ENCODE measurements at regions not wholly inside any gene's neighbourhood (a gene's known extent, or its start where the extent isn't known, plus 50 kb on each side); places are given as distances from the start of the nearest gene placed in this dataset.

DNA sequence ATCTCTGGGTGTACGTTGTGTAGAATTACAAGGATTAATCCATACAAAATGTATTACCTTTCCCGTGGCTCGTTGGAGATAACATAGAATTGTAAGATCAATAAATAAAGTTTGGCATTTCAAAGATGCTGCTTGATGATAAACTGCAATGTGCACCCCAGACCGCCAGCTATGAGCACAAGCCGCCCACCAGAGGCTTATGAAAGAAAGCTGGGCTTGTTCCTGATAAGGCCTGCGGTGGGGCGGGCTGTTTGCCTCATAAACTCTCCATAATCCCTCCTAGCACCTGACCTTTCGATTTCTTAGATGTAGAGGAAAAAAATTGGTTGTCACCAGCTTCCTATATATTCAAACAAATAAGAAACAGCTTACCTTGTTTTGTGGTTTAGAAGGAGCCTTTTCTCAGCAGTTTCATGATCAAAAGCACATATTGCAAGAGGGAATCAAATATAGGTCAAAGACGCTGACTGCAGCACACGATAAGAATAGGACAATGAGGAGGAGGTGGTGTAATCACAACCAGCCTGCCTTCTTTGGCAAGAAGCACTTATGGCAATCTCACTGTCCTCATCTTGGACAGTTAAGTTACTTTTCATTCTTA, 293.6 kb downstream of the RMST start:
- no peak overlapping the region for H3K4me3 ChIP-seq (ENCODE audit: low read length)
- 20% methylated on average over 1 of the region's 10 CpGs for WGBS (ENCODE audit: insufficient coverage, low lambda C conversion rate)
- no peaks in the 10 kb centered on the region for H3K27me3 ChIP-seq (ENCODE audit: control insufficient read depth, insufficient read depth, low read length)
- peak in 1 of 2 donors; percentile 65 for DNase-seq
- peak overlapping the region; percentile 30 for H3K27ac ChIP-seq (ENCODE audit: low read length)
- no peaks in the 10 kb centered on the region for H3K9me3 ChIP-seq (ENCODE audit: control insufficient read depth, low read depth, low read length)
- peaks cover 5% of the 10 kb centered on the region for H3K4me1 ChIP-seq (ENCODE audit: control insufficient read depth, insufficient read depth, low read length)
- H3K36me3 ChIP-seq (ENCODE audit: control insufficient read depth, insufficient read depth, low read length), result no peaks in the 10 kb centered on the region

GRCh38 chr12:97756741-97757140, 294.1 kb downstream of the RMST start:
- no peaks in the 10 kb centered on the region for H3K9me3 ChIP-seq (ENCODE audit: control insufficient read depth, low read depth, low read length)
- H3K4me1 ChIP-seq (ENCODE audit: control insufficient read depth, insufficient read depth, low read length), result peaks cover 5% of the 10 kb centered on the region
- no peak overlapping the region for H3K27ac ChIP-seq (ENCODE audit: low read length)
- WGBS (ENCODE audit: insufficient coverage, low lambda C conversion rate), result 100% methylated on average over 1 of the region's 2 CpGs
- DNase-seq, result no peak
- no peak overlapping the region for H3K4me3 ChIP-seq (ENCODE audit: low read length)
- H3K27me3 ChIP-seq (ENCODE audit: control insufficient read depth, insufficient read depth, low read length), result no peaks in the 10 kb centered on the region
- no peaks in the 10 kb centered on the region for H3K36me3 ChIP-seq (ENCODE audit: control insufficient read depth, insufficient read depth, low read length)

- no peak overlapping the region for H3K27ac ChIP-seq (ENCODE audit: low read length)
Measured at GRCh38 chr12:97757481-97758193, 295.0 kb downstream of the RMST start.

DNA sequence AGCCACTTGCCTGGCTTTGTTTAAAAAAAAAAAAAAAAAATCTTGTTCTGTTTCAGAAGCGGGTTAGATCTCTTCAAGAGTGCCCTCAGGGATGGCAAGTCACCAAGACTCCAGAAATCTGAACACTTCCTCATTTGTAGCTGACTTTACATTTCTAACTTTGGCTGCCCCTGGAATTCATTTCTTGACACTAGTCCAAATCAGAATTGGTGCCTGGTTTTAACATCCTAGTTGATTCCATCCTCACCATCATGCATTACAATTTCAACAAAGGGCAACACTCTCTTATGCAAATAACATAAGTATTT, 295.5 kb downstream of the RMST start:
- Histone ChIP-seq H3K9me3 (ENCODE audit: control insufficient read depth, low read depth, low read length) (no peaks in the 10 kb centered on the region), H3K36me3 (ENCODE audit: control insufficient read depth, insufficient read depth, low read length) (no peaks in the 10 kb centered on the region), H3K4me1 (ENCODE audit: control insufficient read depth, insufficient read depth, low read length) (peaks cover 5% of the 10 kb centered on the region), H3K27me3 (ENCODE audit: control insufficient read depth, insufficient read depth, low read length) (no peaks in the 10 kb centered on the region), H3K27ac (ENCODE audit: low read length) (peak overlapping the region; percentile 28), H3K4me3 (ENCODE audit: low read length) (no peak overlapping the region)
- DNase-seq, result no peak
- no CpG with 5 or more reads among the region's 1 CpG for WGBS (ENCODE audit: insufficient coverage, low lambda C conversion rate)

More at GRCh38 chr12:97757481-97758193, 295.0 kb downstream of the RMST start:
- H3K9me3 ChIP-seq (ENCODE audit: control insufficient read depth, low read depth, low read length), result no peaks in the 10 kb centered on the region
- no peak overlapping the region for H3K4me3 ChIP-seq (ENCODE audit: low read length)
- H3K36me3 ChIP-seq (ENCODE audit: control insufficient read depth, insufficient read depth, low read length), result no peaks in the 10 kb centered on the region
- WGBS (ENCODE audit: insufficient coverage, low lambda C conversion rate), result 75% methylated on average over 4 of the region's 6 CpGs
- no peaks in the 10 kb centered on the region for H3K27me3 ChIP-seq (ENCODE audit: control insufficient read depth, insufficient read depth, low read length)
- peak; percentile 72 to 85 for DNase-seq
- peaks cover 5% of the 10 kb centered on the region for H3K4me1 ChIP-seq (ENCODE audit: control insufficient read depth, insufficient read depth, low read length)

- no peaks in the 10 kb centered on the region for H3K9me3 ChIP-seq (ENCODE audit: control insufficient read depth, low read depth, low read length)
- peak overlapping the region; percentile 28 for H3K27ac ChIP-seq (ENCODE audit: low read length)
- H3K36me3 ChIP-seq (ENCODE audit: control insufficient read depth, insufficient read depth, low read length), result no peaks in the 10 kb centered on the region
- no peaks in the 10 kb centered on the region for H3K27me3 ChIP-seq (ENCODE audit: control insufficient read depth, insufficient read depth, low read length)
- peak in 1 of 2 donors; percentile 31 for DNase-seq
- H3K4me3 ChIP-seq (ENCODE audit: low read length), result no peak overlapping the region
- no CpG with 5 or more reads among the region's 1 CpG for WGBS (ENCODE audit: insufficient coverage, low lambda C conversion rate)
- peaks cover 5% of the 10 kb centered on the region for H3K4me1 ChIP-seq (ENCODE audit: control insufficient read depth, insufficient read depth, low read length)
Measured at GRCh38 chr12:97758586-97758985, 296.0 kb downstream of the RMST start.

- H3K36me3 ChIP-seq (ENCODE audit: control insufficient read depth, insufficient read depth, low read length), result no peaks in the 10 kb centered on the region
- no peak for DNase-seq
- H3K27ac ChIP-seq (ENCODE audit: low read length), result no peak overlapping the region
- no peaks in the 10 kb centered on the region for H3K9me3 ChIP-seq (ENCODE audit: control insufficient read depth, low read depth, low read length)
- no peaks in the 10 kb centered on the region for H3K27me3 ChIP-seq (ENCODE audit: control insufficient read depth, insufficient read depth, low read length)
- WGBS (ENCODE audit: insufficient coverage, low lambda C conversion rate), result no CpG with 5 or more reads among the region's 3 CpGs
- H3K4me1 ChIP-seq (ENCODE audit: control insufficient read depth, insufficient read depth, low read length), result peaks cover 5% of the 10 kb centered on the region
- no peak overlapping the region for H3K4me3 ChIP-seq (ENCODE audit: low read length)
Measured at GRCh38 chr12:97760601-97761000, 298.0 kb downstream of the RMST start.

- no peak for DNase-seq
- Histone ChIP-seq H3K36me3 (ENCODE audit: control insufficient read depth, insufficient read depth, low read length) (no peaks in the 10 kb centered on the region), H3K27me3 (ENCODE audit: control insufficient read depth, insufficient read depth, low read length) (no peaks in the 10 kb centered on the region), H3K9me3 (ENCODE audit: control insufficient read depth, low read depth, low read length) (no peaks in the 10 kb centered on the region), H3K4me1 (ENCODE audit: control insufficient read depth, insufficient read depth, low read length) (no peaks in the 10 kb centered on the region), H3K4me3 (ENCODE audit: low read length) (no peak overlapping the region), H3K27ac (ENCODE audit: low read length) (no peak overlapping the region)
- WGBS (ENCODE audit: insufficient coverage, low lambda C conversion rate), result 90% methylated on average over 2 of the region's 6 CpGs
Measured at GRCh38 chr12:97763113-97763512, 300.5 kb downstream of the RMST start.

DNA sequence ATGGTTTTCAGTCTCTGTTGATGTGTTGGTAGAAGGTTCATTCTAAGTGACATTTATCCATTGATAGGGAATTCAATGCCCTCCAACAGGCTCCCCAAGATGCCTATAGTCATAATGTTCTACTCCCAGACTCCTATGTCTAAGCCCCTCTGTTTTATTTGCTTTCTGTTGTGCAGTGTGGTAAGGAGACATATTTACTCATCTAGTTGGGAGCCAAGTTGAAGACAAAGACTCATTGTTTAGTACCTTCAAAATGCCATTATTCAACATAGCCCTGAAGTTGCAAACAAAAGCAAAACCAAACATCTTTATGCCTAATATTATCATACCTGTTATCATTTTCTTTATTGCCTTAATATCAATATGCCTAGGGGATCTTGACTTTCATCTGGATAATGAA, 302.1 kb downstream of the RMST start:
- H3K27ac ChIP-seq (ENCODE audit: low read length), result no peak overlapping the region
- no peaks in the 10 kb centered on the region for H3K27me3 ChIP-seq (ENCODE audit: control insufficient read depth, insufficient read depth, low read length)
- no peaks in the 10 kb centered on the region for H3K9me3 ChIP-seq (ENCODE audit: control insufficient read depth, low read depth, low read length)
- no peak for DNase-seq
- no peaks in the 10 kb centered on the region for H3K36me3 ChIP-seq (ENCODE audit: control insufficient read depth, insufficient read depth, low read length)
- no peaks in the 10 kb centered on the region for H3K4me1 ChIP-seq (ENCODE audit: control insufficient read depth, insufficient read depth, low read length)
- no peak overlapping the region for H3K4me3 ChIP-seq (ENCODE audit: low read length)

- H3K4me3 ChIP-seq (ENCODE audit: low read length), result no peak overlapping the region
- no peak for DNase-seq
- no peaks in the 10 kb centered on the region for H3K36me3 ChIP-seq (ENCODE audit: control insufficient read depth, insufficient read depth, low read length)
- no peaks in the 10 kb centered on the region for H3K4me1 ChIP-seq (ENCODE audit: control insufficient read depth, insufficient read depth, low read length)
- no peak overlapping the region for H3K27ac ChIP-seq (ENCODE audit: low read length)
- H3K27me3 ChIP-seq (ENCODE audit: control insufficient read depth, insufficient read depth, low read length), result no peaks in the 10 kb centered on the region
- H3K9me3 ChIP-seq (ENCODE audit: control insufficient read depth, low read depth, low read length), result no peaks in the 10 kb centered on the region
- WGBS (ENCODE audit: insufficient coverage, low lambda C conversion rate), result 80% methylated on average over 1 of the region's 2 CpGs
Measured at GRCh38 chr12:97767347-97767746, 304.7 kb downstream of the RMST start.

DNA sequence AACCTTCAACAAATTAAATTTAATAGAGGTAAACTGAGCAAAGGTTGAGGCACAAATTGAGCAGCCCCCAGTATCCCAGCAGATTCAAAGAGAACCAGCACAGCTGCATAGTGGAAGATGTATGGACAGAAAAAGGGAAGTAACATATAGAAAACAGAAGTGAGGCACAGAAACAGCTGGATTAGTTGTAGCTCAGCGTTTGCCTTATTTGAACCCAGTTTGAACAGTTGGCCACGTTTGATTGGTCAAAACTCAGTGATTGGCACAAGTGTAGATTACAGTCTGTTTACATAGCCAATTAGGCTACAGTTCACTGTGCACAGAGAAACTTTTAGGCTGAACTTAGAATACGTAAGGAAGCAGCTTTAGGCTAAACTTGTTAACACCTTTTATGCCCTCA, 315.5 kb downstream of the RMST start:
- H3K4me1 ChIP-seq (ENCODE audit: control insufficient read depth, insufficient read depth, low read length), result no peaks in the 10 kb centered on the region
- no peak overlapping the region for H3K4me3 ChIP-seq (ENCODE audit: low read length)
- H3K36me3 ChIP-seq (ENCODE audit: control insufficient read depth, insufficient read depth, low read length), result no peaks in the 10 kb centered on the region
- no peak for DNase-seq
- no peaks in the 10 kb centered on the region for H3K27me3 ChIP-seq (ENCODE audit: control insufficient read depth, insufficient read depth, low read length)
- no CpG with 5 or more reads among the region's 3 CpGs for WGBS (ENCODE audit: insufficient coverage, low lambda C conversion rate)
- no peak overlapping the region for H3K27ac ChIP-seq (ENCODE audit: low read length)
- H3K9me3 ChIP-seq (ENCODE audit: control insufficient read depth, low read depth, low read length), result no peaks in the 10 kb centered on the region

GRCh38 chr12:97781342-97781741, 318.7 kb downstream of the RMST start:
- Histone ChIP-seq H3K4me3 (ENCODE audit: low read length) (no peak overlapping the region), H3K4me1 (ENCODE audit: control insufficient read depth, insufficient read depth, low read length) (no peaks in the 10 kb centered on the region), H3K27me3 (ENCODE audit: control insufficient read depth, insufficient read depth, low read length) (no peaks in the 10 kb centered on the region), H3K36me3 (ENCODE audit: control insufficient read depth, insufficient read depth, low read length) (no peaks in the 10 kb centered on the region), H3K9me3 (ENCODE audit: control insufficient read depth, low read depth, low read length) (no peaks in the 10 kb centered on the region), H3K27ac (ENCODE audit: low read length) (no peak overlapping the region)
- DNase-seq, result no peak
- 93% methylated on average over 3 of the region's 5 CpGs for WGBS (ENCODE audit: insufficient coverage, low lambda C conversion rate)

Measured in large intestine (tissue), 3 donors.